HG03039 (cell line): ENCODE measurements at regions not wholly inside any gene's neighbourhood (a gene's known extent, or its start where the extent isn't known, plus 50 kb on each side); places are given as distances from the start of the nearest gene placed in this dataset.

Experiments
- ATAC-seq: cut with Tn5 transposase; IDR thresholded peaks from one replicate; pipeline ENCODE4 v1.9.1; 2021; ENCODE audit warnings: mild to moderate bottlenecking, moderate library complexity; ENCODE audit not compliant: unreplicated experiment

- ATAC-seq: no peak
Measured at GRCh38 chr6:153275997-153276396, 144.9 kb upstream of the RGS17 start.

GRCh38 chr6:153272201-153272980, 141.3 kb upstream of the RGS17 start:
- ATAC-seq: no peak

GRCh38 chr6:153263489-153263888, 132.4 kb upstream of the RGS17 start:
- ATAC-seq: no peak

GRCh38 chr6:153251326-153251725, 120.2 kb upstream of the RGS17 start:
- no peak for ATAC-seq

GRCh38 chr6:153237670-153238069, 106.6 kb upstream of the RGS17 start:
- no peak for ATAC-seq

GRCh38 chr6:153231048-153231646, 100.1 kb upstream of the RGS17 start:
- ATAC-seq: no peak

- ATAC-seq: no peak
Measured at GRCh38 chr6:153218184-153218792, 87.2 kb upstream of the RGS17 start.

GRCh38 chr6:153216789-153217188, 85.7 kb upstream of the RGS17 start:
- ATAC-seq: no peak

GRCh38 chr6:153215242-153215641, 84.2 kb upstream of the RGS17 start:
- ATAC-seq: no peak

GRCh38 chr6:153214436-153214835, 83.4 kb upstream of the RGS17 start:
- ATAC-seq: no peak

- peak; percentile 76 for ATAC-seq
Measured at GRCh38 chr6:153210083-153210482, 79.0 kb upstream of the RGS17 start.

GRCh38 chr6:153208706-153209105, 77.6 kb upstream of the RGS17 start:
- ATAC-seq: no peak

GRCh38 chr6:153207617-153208016, 76.5 kb upstream of the RGS17 start:
- no peak for ATAC-seq

- ATAC-seq: no peak
Measured at GRCh38 chr6:153207006-153207405, 75.9 kb upstream of the RGS17 start.

- ATAC-seq: no peak
Measured at GRCh38 chr6:153192943-153193885, 62.1 kb upstream of the RGS17 start.

GRCh38 chr6:153183925-153184324, 52.8 kb upstream of the RGS17 start:
- no peak for ATAC-seq
